ENCODE measurements at regions not wholly inside any gene's neighbourhood (a gene's known extent, or its start where the extent isn't known, plus 50 kb on each side); places are given as distances from the start of the nearest gene placed in this dataset.

GRCh38 chr2:146764301-146764700 lies 1080.5 kb upstream of the ACVR2A start:
- no peak for DNase-seq (ENCODE audit: low spot score)
- no peak for ATAC-seq (ENCODE audit: low FRiP score)
- TF ChIP-seq, protein P1, sequence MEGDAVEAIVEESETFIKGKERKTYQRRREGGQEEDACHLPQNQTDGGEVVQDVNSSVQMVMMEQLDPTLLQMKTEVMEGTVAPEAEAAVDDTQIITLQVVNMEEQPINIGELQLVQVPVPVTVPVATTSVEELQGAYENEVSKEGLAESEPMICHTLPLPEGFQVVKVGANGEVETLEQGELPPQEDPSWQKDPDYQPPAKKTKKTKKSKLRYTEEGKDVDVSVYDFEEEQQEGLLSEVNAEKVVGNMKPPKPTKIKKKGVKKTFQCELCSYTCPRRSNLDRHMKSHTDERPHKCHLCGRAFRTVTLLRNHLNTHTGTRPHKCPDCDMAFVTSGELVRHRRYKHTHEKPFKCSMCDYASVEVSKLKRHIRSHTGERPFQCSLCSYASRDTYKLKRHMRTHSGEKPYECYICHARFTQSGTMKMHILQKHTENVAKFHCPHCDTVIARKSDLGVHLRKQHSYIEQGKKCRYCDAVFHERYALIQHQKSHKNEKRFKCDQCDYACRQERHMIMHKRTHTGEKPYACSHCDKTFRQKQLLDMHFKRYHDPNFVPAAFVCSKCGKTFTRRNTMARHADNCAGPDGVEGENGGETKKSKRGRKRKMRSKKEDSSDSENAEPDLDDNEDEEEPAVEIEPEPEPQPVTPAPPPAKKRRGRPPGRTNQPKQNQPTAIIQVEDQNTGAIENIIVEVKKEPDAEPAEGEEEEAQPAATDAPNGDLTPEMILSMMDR (IDR thresholded peaks at IDR 0.05): no peak

DNA sequence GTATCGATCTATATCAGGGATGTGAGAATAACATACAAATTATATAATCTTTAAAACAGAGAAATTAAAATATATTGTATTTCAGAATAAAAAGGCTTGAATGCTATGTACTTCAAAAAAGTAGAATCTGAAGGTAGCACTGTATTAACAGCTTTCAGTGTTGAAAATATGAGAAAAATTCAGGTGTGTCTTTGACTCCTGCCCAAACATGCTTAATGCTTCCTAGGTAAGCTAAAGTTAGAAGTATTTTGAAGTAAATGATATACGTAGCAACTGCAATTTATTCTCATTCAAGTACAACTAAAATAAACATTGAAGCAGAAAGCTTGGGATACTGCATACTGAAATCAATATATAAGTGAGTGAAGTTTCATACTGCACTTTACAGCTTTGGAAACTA lies 1082.0 kb upstream of the ACVR2A start:
- no peak for ATAC-seq (ENCODE audit: low FRiP score)
- no peak for DNase-seq (ENCODE audit: low spot score)
- TF ChIP-seq, protein P1 (IDR thresholded peaks at IDR 0.05): no peak

DNA sequence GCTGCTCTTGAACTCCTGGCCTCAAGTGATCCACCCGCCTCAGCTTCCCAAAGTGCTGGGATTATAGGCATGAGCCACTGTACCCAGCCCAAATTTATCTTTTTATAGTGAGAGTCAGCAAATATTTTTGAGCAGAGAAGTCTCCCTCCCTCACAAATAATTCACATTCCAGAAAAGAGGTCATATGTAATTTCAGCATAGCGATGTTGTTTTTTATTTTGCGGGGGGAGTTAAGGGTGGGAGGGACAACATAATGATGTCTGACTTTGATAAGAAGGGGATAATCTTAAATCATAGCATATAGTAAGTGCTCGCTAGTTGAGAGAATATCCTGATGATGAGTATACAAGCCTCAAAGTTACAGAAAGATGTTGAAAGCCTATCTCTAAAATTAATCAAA lies 1090.2 kb upstream of the ACVR2A start:
- DNase-seq (ENCODE audit: low spot score) (no peak), ATAC-seq (ENCODE audit: low FRiP score) (no peak)
- TF ChIP-seq, protein P1 (IDR thresholded peaks at IDR 0.05): no peak

GRCh38 chr2:146748046-146748445 lies 1096.8 kb upstream of the ACVR2A start:
- TF ChIP-seq, protein P1 (IDR thresholded peaks at IDR 0.05): no peak
- ATAC-seq (ENCODE audit: low FRiP score): no peak

GRCh38 chr2:146741260-146741659 lies 1103.6 kb upstream of the ACVR2A start:
- DNase-seq (ENCODE audit: low spot score) (no peak), ATAC-seq (ENCODE audit: low FRiP score) (no peak)
- TF ChIP-seq, protein P1 (IDR thresholded peaks at IDR 0.05): no peak

More at GRCh38 chr2:146748046-146748445, 1096.8 kb upstream of the ACVR2A start:
- no peak for DNase-seq (ENCODE audit: low spot score)

- TF ChIP-seq, protein P1 (IDR thresholded peaks at IDR 0.05): no peak
- ATAC-seq (ENCODE audit: low FRiP score) (no peak), DNase-seq (ENCODE audit: low spot score) (no peak)
Observed at GRCh38 chr2:146734821-146735190, 1110.0 kb upstream of the ACVR2A start.

GRCh38 chr2:146734042-146734820 lies 1110.6 kb upstream of the ACVR2A start:
- peak; percentile 68 for ATAC-seq (ENCODE audit: low FRiP score)
- DNase-seq (ENCODE audit: low spot score): no peak
- TF ChIP-seq, protein P1 (IDR thresholded peaks at IDR 0.05): no peak

Measured in omental fat pad (tissue), 3 donors.